SU-DHL-6 (cell line): ENCODE measurements at regions not wholly inside any gene's neighbourhood (a gene's known extent, or its start where the extent isn't known, plus 50 kb on each side); places are given as distances from the start of the nearest gene placed in this dataset.

Experiments used
- H2AFZ ChIP-seq: fragments of 200-600 bp; sonication (generic); 2 replicates; pipeline ENCODE4 v1.6.1; 2014; ENCODE audit warnings: low read depth, mild to moderate bottlenecking, moderate library complexity, mixed read lengths, antibody characterized with exemption, low read length; ENCODE audit not compliant: severe bottlenecking
- H3F3A ChIP-seq: fragments of 200-600 bp; shearing (Covaris generic); 2 replicates; pipeline ENCODE4 v1.6.0; 2016; ENCODE audit warnings: antibody characterized with exemption, mild to moderate bottlenecking; ENCODE audit not compliant: insufficient read depth
- H3K27ac ChIP-seq: fragments of 200-600 bp; sonication (generic); 2 replicates; pipeline ENCODE4 v1.5.1; 2016; ENCODE audit warnings: low read depth, mild to moderate bottlenecking, low read length, moderate library complexity, mixed read lengths
- H3K27me3 ChIP-seq: fragments of 200-600 bp; sonication (generic), shearing (Covaris generic); 2 replicates; pipeline ENCODE4 v1.6.0; 2014; ENCODE audit warnings: mild to moderate bottlenecking, low read length
- H3K36me3 ChIP-seq: fragments of 200-600 bp; sonication (generic); 2 replicates; pipeline ENCODE4 v1.6.1; 2014; ENCODE audit warnings: mild to moderate bottlenecking, low read length, mixed read lengths
- H3K4me2 ChIP-seq: fragments of 300-600, 200-600 bp; shearing (Covaris generic), sonication (generic); 2 replicates; pipeline ENCODE4 v1.6.0; 2014; ENCODE audit warnings: low read length, low read depth, mild to moderate bottlenecking; ENCODE audit not compliant: poor library complexity, severe bottlenecking
- H3K4me3 ChIP-seq: fragments of 200-600 bp; sonication (generic); 2 replicates; pipeline ENCODE4 v1.5.1; 2014; ENCODE audit warnings: antibody characterized with exemption, low read length, mild to moderate bottlenecking, mixed read lengths; ENCODE audit not compliant: insufficient read depth, poor library complexity, severe bottlenecking
- H3K79me2 ChIP-seq: fragments of 200-600 bp; sonication (generic); 2 replicates; pipeline ENCODE4 v1.6.1; 2014; ENCODE audit warnings: mild to moderate bottlenecking, low read length, moderate library complexity; ENCODE audit not compliant: insufficient read depth
- H3K9ac ChIP-seq: fragments of 200-600 bp; sonication (generic); 2 replicates; pipeline ENCODE4 v1.7.0; 2014; ENCODE audit warnings: mild to moderate bottlenecking, low read length
- H3K9me2 ChIP-seq: fragments of 200-600 bp; sonication (generic); replicated peaks from 2 replicates; pipeline ENCODE4 v1.6.1; 2014; ENCODE audit warnings: low read length; ENCODE audit not compliant: insufficient read depth
- H3K9me3 ChIP-seq: fragments of 200-600 bp; sonication (generic); 2 replicates; pipeline ENCODE4 v1.6.1; 2014; ENCODE audit warnings: low read length, mixed read lengths; ENCODE audit not compliant: insufficient read depth
- H4K20me1 ChIP-seq: fragments of 200-600 bp; sonication (generic); 2 replicates; pipeline ENCODE4 v1.6.1; 2014; ENCODE audit warnings: low read depth, mild to moderate bottlenecking, antibody characterized with exemption, low read length, moderate library complexity, mixed read lengths
- CTCF ChIP-seq: fragments of 200-600 bp; sonication (generic); IDR thresholded peaks from one replicate; pipeline ENCODE4 v1.5.1; 2017; ENCODE audit warnings: antibody characterized with exemption, mild to moderate bottlenecking, low read length, moderate library complexity; ENCODE audit not compliant: insufficient read depth, poor library complexity, severe bottlenecking
- EZH2phosphoT487 ChIP-seq: fragments of 200-600 bp; sonication (generic), shearing (Covaris generic); conservative IDR thresholded peaks from 2 replicates; pipeline ENCODE4 v1.6.1; 2018; ENCODE audit warnings: mild to moderate bottlenecking, antibody characterized with exemption, low read length, moderate library complexity, mixed read lengths

DNA sequence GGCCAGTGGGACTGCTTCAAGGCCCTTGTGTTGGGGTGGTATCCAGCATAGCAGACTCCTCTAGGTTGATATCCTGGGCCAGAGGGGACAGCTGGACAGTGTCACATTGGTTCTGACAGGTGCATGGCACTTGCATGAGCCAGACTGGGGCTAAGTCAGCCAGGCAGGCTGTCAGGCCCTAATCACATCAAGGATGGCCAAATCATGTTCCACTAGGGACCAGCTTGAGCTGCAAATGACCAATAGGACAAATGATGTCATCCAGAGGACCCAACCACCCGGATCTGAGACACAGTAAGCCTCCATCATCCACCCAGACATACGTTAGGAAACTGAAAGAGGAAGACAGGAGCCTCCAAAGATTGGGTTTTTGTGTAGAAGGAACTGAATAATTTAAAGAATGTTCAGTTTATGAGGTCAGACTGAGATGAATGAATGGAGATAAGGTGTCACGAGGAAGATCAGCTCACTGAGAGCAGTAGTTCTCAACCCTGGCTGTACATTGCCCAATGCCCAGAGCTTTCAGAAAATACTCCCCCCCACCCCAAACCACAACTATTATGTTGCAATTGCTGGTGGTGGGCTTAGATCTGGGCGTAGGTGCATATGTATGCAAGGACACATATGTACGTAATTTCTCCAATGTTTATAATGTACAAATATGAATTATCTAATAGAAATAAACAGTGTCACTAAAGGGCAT lies 75.2 kb upstream of the INHBA start:
- Histone ChIP-seq H2AFZ (no peak overlapping the region), H3K79me2 (no peaks in the 10 kb centered on the region), H3K4me3 (no peak overlapping the region), H3K9ac (no peak overlapping the region), H3K9me2 (0 out of 2 replicates have a peak, but pooled peaks cover 5% of the 10 kb centered on the region), H3K36me3 (no peaks in the 10 kb centered on the region), H3K27me3 (no peaks in the 10 kb centered on the region), H4K20me1 (no peaks in the 10 kb centered on the region), H3K4me2 (no peak overlapping the region), H3K27ac (no peak overlapping the region), H3K9me3 (no peaks in the 10 kb centered on the region), H3F3A (no peaks in the 10 kb centered on the region)
- no peak for TF ChIP-seq EZH2phosphoT487
- TF ChIP-seq CTCF = no peak

- H3K9me3 ChIP-seq = no peaks in the 10 kb centered on the region
- 0 out of 2 replicates have a peak, but pooled peaks cover 5% of the 10 kb centered on the region for H3K9me2 ChIP-seq
- TF ChIP-seq CTCF (no peak), EZH2phosphoT487 (no peak)
- no peak overlapping the region for H3K27ac ChIP-seq
- no peaks in the 10 kb centered on the region for H3K27me3 ChIP-seq
- no peak overlapping the region for H3K4me3 ChIP-seq
- H3K79me2 ChIP-seq = no peaks in the 10 kb centered on the region
- no peak overlapping the region for H3K4me2 ChIP-seq
- H3K9ac ChIP-seq = no peak overlapping the region
- H3F3A ChIP-seq = no peaks in the 10 kb centered on the region
- no peaks in the 10 kb centered on the region for H4K20me1 ChIP-seq
- H3K36me3 ChIP-seq = no peaks in the 10 kb centered on the region
- H2AFZ ChIP-seq = no peak overlapping the region
Measured at GRCh38 chr7:41774966-41775365, 72.1 kb upstream of the INHBA start.

DNA sequence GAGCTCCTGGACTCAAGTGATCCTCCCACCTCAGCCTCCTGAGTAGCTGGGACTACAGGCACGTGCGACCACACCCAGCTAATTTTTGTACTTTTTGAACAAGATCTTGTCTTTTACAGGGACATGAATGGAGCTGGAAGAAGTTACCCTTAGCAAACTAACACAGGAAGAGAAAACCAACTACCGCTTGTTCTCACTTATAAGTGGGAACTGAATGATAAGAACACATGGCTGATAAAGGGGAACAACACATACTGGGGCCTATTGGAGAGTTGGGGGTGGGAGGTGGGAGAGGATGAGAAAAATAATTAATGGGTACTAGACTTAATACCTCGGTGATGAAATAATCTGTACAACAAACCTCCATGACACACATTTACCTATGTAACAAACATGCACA lies 70.9 kb upstream of the INHBA start:
- Histone ChIP-seq H3K9me2 (0 out of 2 replicates have a peak, but pooled peaks cover 5% of the 10 kb centered on the region), H3K79me2 (no peaks in the 10 kb centered on the region), H3F3A (no peaks in the 10 kb centered on the region), H3K27ac (no peak overlapping the region), H3K9ac (no peak overlapping the region), H3K9me3 (no peaks in the 10 kb centered on the region), H2AFZ (no peak overlapping the region), H3K4me3 (no peak overlapping the region), H4K20me1 (no peaks in the 10 kb centered on the region), H3K36me3 (no peaks in the 10 kb centered on the region), H3K4me2 (no peak overlapping the region), H3K27me3 (no peaks in the 10 kb centered on the region)
- TF ChIP-seq EZH2phosphoT487 (no peak), CTCF (no peak)
